Glutamatergic neuron (in vitro differentiated cells): ENCODE measurements at regions not wholly inside any gene's neighbourhood (a gene's known extent, or its start where the extent isn't known, plus 50 kb on each side); places are given as distances from the start of the nearest gene placed in this dataset.
A peak's percentile ranks its signal among the peaks of the same experiment; 100 is the strongest.

ENCODE experiments used
- DNase-seq: peaks from one replicate; pipeline ENCODE4 v3.0.0; 2022
- H3K27ac Mint-ChIP-seq: one replicate; pipeline ENCODE4 v1.8.0; 2020; ENCODE audit warnings: mild to moderate bottlenecking, mixed read lengths, inconsistent platforms; ENCODE audit not compliant: unreplicated experiment
- H3K27me3 Mint-ChIP-seq: one replicate; pipeline ENCODE4 v1.8.0; 2020; ENCODE audit warnings: mild to moderate bottlenecking, moderate library complexity, mixed read lengths, inconsistent platforms; ENCODE audit not compliant: unreplicated experiment
- H3K36me3 Mint-ChIP-seq: one replicate; pipeline ENCODE4 v1.8.0; 2020; ENCODE audit warnings: mild to moderate bottlenecking, mixed read lengths, inconsistent platforms; ENCODE audit not compliant: unreplicated experiment
- H3K4me1 Mint-ChIP-seq: one replicate; pipeline ENCODE4 v1.8.0; 2020; ENCODE audit warnings: mild to moderate bottlenecking, low read depth, mixed read lengths, inconsistent platforms; ENCODE audit not compliant: unreplicated experiment
- H3K4me3 Mint-ChIP-seq: one replicate; pipeline ENCODE4 v1.8.0; 2020; ENCODE audit warnings: mild to moderate bottlenecking, mixed read lengths, inconsistent platforms; ENCODE audit not compliant: unreplicated experiment
- H3K9me3 Mint-ChIP-seq: one replicate; pipeline ENCODE4 v1.8.0; 2020; ENCODE audit warnings: mild to moderate bottlenecking, moderate library complexity, mixed read lengths, inconsistent platforms; ENCODE audit not compliant: unreplicated experiment
- CTCF ChIP-seq: fragments of 200-600 bp; sonication (generic); IDR thresholded peaks from one replicate; pipeline ENCODE4 v1.5.0; 2021; ENCODE audit not compliant: partially characterized antibody, unreplicated experiment

DNA sequence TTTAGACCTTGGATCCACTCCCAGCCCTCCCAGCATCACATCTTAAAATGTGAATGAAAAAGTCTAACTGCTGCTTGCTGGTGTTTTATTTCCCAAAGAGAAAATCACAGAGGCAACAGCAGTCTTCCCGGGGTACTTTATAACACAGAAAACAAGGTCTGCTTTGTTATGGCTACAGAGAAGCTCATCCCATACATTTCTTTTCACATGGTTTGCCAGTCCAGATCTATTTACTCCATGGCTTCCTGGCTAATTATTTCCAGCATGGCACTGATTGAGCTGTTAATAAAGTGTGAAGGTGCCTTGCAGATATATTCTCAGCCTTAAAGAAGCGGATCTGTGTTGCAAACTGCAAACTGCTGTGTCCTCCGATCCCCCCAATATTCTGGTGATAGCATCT lies 466.1 kb upstream of the CFAP20DC start:
- no peak overlapping the region for H3K27ac Mint-ChIP-seq

DNA sequence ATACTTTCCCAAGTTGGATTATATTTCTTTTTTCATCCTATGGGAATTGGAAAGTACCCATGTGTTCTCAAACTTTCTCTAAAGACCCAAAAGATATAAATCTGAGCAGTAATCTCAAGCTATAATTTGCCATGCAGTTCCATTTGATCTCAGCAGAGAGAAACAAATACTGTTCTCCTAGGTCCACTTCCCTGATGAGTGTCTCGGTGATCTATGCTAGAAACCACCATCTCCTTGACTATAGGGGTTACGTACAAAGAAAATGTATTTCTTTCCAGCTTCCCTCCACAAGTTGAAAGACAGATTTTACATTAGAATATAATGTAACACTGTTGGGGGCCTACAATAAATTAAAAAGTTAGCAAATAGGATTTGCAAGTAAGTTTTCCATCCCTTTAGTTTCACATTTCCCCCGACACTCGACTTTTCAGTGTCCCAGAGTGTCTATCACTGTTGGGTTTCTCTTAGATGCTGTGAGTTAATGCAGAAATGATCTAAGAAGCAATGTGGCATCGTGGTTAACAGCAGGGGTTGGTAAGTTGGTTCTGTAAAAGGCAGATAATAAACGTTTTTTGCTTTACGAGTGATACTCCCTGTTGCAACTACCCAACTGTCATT lies 465.1 kb upstream of the CFAP20DC start:
- TF ChIP-seq CTCF: no peak
- no peak overlapping the region for H3K4me3 Mint-ChIP-seq
- DNase-seq: no peak
- H3K27me3 Mint-ChIP-seq: peaks cover 2% of the 10 kb centered on the region
- no peak overlapping the region for H3K27ac Mint-ChIP-seq
- peaks cover 5% of the 10 kb centered on the region for H3K36me3 Mint-ChIP-seq
- no peaks in the 10 kb centered on the region for H3K9me3 Mint-ChIP-seq
- no peaks in the 10 kb centered on the region for H3K4me1 Mint-ChIP-seq

More for the DNA sequence above, 466.1 kb upstream of the CFAP20DC start:
- Mint-ChIP-seq H3K36me3 (peaks cover 5% of the 10 kb centered on the region), H3K27me3 (peaks cover 2% of the 10 kb centered on the region), H3K4me3 (no peak overlapping the region), H3K9me3 (no peaks in the 10 kb centered on the region), H3K4me1 (no peaks in the 10 kb centered on the region)
- no peak for DNase-seq
- TF ChIP-seq CTCF: no peak

DNA sequence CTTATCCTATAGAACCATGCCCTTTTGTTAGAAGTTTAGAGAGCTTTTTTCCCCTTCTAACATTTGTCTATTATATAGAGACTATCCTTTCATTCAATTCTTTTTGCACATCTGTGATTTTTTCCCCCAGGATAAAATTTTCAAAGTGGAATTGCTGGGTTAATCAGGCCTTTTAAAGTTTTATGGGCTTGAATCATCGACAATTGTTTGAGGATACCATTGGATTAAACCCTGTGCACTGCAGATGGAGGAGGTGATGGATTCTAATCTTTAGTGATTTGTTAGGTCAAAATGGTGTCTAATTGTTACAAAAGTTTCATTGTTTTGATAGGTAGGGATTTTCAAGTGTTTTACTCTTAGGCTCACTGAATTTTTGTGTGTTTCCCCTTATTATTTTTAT lies 463.7 kb upstream of the CFAP20DC start:
- no peak for TF ChIP-seq CTCF
- DNase-seq: no peak
- no peak overlapping the region for H3K4me3 Mint-ChIP-seq
- peaks cover 2% of the 10 kb centered on the region for H3K27me3 Mint-ChIP-seq
- peaks cover 7% of the 10 kb centered on the region for H3K36me3 Mint-ChIP-seq
- H3K4me1 Mint-ChIP-seq: no peaks in the 10 kb centered on the region
- H3K27ac Mint-ChIP-seq: no peak overlapping the region
- no peaks in the 10 kb centered on the region for H3K9me3 Mint-ChIP-seq

GRCh38 chr3:59512066-59512465 lies 462.2 kb upstream of the CFAP20DC start:
- no peak for DNase-seq
- peaks cover 2% of the 10 kb centered on the region for H3K27me3 Mint-ChIP-seq
- no peaks in the 10 kb centered on the region for H3K9me3 Mint-ChIP-seq
- no peaks in the 10 kb centered on the region for H3K4me1 Mint-ChIP-seq
- H3K4me3 Mint-ChIP-seq: no peak overlapping the region
- H3K27ac Mint-ChIP-seq: no peak overlapping the region
- H3K36me3 Mint-ChIP-seq: peaks cover 10% of the 10 kb centered on the region
- TF ChIP-seq CTCF: no peak

- Mint-ChIP-seq H3K9me3 (no peaks in the 10 kb centered on the region), H3K27me3 (peaks cover 2% of the 10 kb centered on the region), H3K4me1 (no peaks in the 10 kb centered on the region), H3K4me3 (no peak overlapping the region), H3K36me3 (peaks cover 10% of the 10 kb centered on the region), H3K27ac (peak overlapping the region; percentile 28)
- no peak for DNase-seq
- no peak for TF ChIP-seq CTCF
These were observed 460.8 kb upstream of the CFAP20DC start for GRCh38 chr3:59510576-59510975.
